ENCODE measurements at regions not wholly inside any gene's neighbourhood (a gene's known extent, or its start where the extent isn't known, plus 50 kb on each side); places are given as distances from the start of the nearest gene placed in this dataset.
"Not testable (repeated sequence)": the region's sequence is repeated elsewhere in the genome, so short reads cannot be mapped to it uniquely, and the experiment has no call there.

GRCh38 chr16:29274055-29275035 lies 132.2 kb downstream of the NPIPB11 start:
- not testable (repeated sequence) for TF ChIP-seq CTCF (IDR thresholded peaks at IDR 0.05; ENCODE audit: low read depth, low read length); POLR2A (IDR thresholded peaks at IDR 0.05; ENCODE audit: extremely low read depth, insufficient read length); MYC (IDR thresholded peaks at IDR 0.05; ENCODE audit: low read depth, low read length)
